Gastroesophageal sphincter (tissue), 4 donors: ENCODE measurements at regions not wholly inside any gene's neighbourhood (a gene's known extent, or its start where the extent isn't known, plus 50 kb on each side); places are given as distances from the start of the nearest gene placed in this dataset.
"Not testable (repeated sequence)": the region's sequence is repeated elsewhere in the genome, so short reads cannot be mapped to it uniquely, and the experiment has no call there.

Experiments used
- ATAC-seq: fragments of 150-250 bp; one replicate; pipeline ENCODE4 v1.9.1; 2016; ENCODE audit warnings: mild to moderate bottlenecking, moderate library complexity
- H3K27ac ChIP-seq, 4 donors: fragments of 200-600 bp; sonication (generic) in 3 of 4; 1 replicate in 3 of 4; 2 replicates in 1 of 4; pipeline ENCODE4 v1.5.1; 2016 to 2019
- H3K27me3 ChIP-seq: fragments of 200-600 bp; sonication (generic); one replicate; pipeline ENCODE4 v1.5.1; 2019
- H3K36me3 ChIP-seq, 2 donors: fragments of 200-600 bp; sonication (generic); one replicate each; pipeline ENCODE4 v1.5.1; 2019; ENCODE audit warnings: control low read depth in 1 of 2
- H3K4me1 ChIP-seq, 3 donors: fragments of 200-600 bp; sonication (generic); 1 replicate in 2 of 3; 2 replicates in 1 of 3; pipeline ENCODE4 v1.5.1; 2016 to 2019; ENCODE audit warnings: control low read depth in 2 of 3
- H3K4me3 ChIP-seq, 2 donors: fragments of 200-600 bp; sonication (generic); one replicate each; pipeline ENCODE4 v1.5.1; 2019; ENCODE audit warnings: mild to moderate bottlenecking in 1 of 2, moderate library complexity in 1 of 2
- H3K9me3 ChIP-seq, 3 donors: fragments of 200-600 bp; sonication (generic); one replicate each; pipeline ENCODE4 v1.5.1; 2017 to 2019; ENCODE audit warnings: control low read depth in 2 of 3
- CTCF ChIP-seq, 4 experiments: fragments of 200-600 bp in 2 of 4; fragments of 450-650 bp in 2 of 4; sonication (generic) in 1 of 4; IDR thresholded peaks; one replicate each; pipeline ENCODE4 v1.5.1; 2017 to 2019; ENCODE audit warnings: antibody characterized with exemption in 4 of 4, mild to moderate bottlenecking in 2 of 4, moderate library complexity in 2 of 4
- EP300 ChIP-seq: sonication (generic); formaldehyde crosslinking; IDR thresholded peaks from one replicate; pipeline ENCODE4 v1.6.1; 2017; ENCODE audit warnings: antibody characterized with exemption, mild to moderate bottlenecking
- POLR2A ChIP-seq, 2 donors: fragments of 450-650 bp; IDR thresholded peaks; one replicate each; pipeline ENCODE4 v1.6.1; 2017; ENCODE audit warnings: antibody characterized with exemption in 2 of 2, mild to moderate bottlenecking in 2 of 2, moderate library complexity in 1 of 2
- POLR2AphosphoS5 ChIP-seq: sonication (generic); formaldehyde crosslinking; IDR thresholded peaks from one replicate; pipeline ENCODE4 v1.6.1; 2017; ENCODE audit warnings: antibody characterized with exemption
- WGBS, 2 donors: methylation state at CpG; one replicate each; pipeline ENCODE4 v1.1.5; 2018; ENCODE audit warnings: low coverage in 1 of 2; 5-methylcytosine and 5-hydroxymethylcytosine counted together

DNA sequence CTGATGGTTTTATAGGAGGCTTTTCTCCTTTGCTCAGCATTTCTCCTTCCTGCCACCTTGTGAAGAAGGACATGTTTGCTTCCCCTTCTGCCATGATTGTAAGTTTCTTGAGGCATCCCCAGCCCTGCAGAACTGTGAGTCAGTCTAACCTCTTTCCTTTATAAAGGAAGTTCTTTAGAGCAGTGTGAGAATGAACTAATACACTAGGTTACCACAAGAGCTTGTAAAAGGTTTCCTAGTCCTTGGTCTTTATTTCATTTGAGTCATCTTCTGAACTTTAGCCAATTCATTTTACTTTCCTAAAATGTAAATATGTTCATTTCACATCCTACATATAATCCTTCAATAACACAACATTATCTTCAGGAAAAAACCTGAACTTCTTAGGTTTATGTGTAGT is 365.3 kb downstream of the HHIPL2 start:
- no peaks in the 10 kb centered on the region for H3K27me3 ChIP-seq
- TF ChIP-seq EP300 = no peak
- no peak for TF ChIP-seq CTCF (IDR thresholded peaks at IDR 0.05)
- TF ChIP-seq POLR2AphosphoS5 = no peak
- no peak for TF ChIP-seq POLR2A (IDR thresholded peaks at IDR 0.05)
- H3K4me1 ChIP-seq = no peaks in the 10 kb centered on the region
- H3K36me3 ChIP-seq = no peaks in the 10 kb centered on the region
- H3K9me3 ChIP-seq = no peaks in the 10 kb centered on the region
- H3K27ac ChIP-seq = no peak overlapping the region
- ATAC-seq = no peak
- no peak overlapping the region for H3K4me3 ChIP-seq

- TF ChIP-seq POLR2AphosphoS5 (no peak), CTCF (IDR thresholded peaks at IDR 0.05) (no peak), EP300 (no peak), POLR2A (IDR thresholded peaks at IDR 0.05) (no peak)
- Histone ChIP-seq H3K27me3 (no peaks in the 10 kb centered on the region), H3K36me3 (no peaks in the 10 kb centered on the region), H3K4me3 (no peak overlapping the region), H3K4me1 (no peaks in the 10 kb centered on the region), H3K27ac (no peak overlapping the region), H3K9me3 (peaks cover 0 to 8% (median 0%) of the 10 kb centered on the region in 3 donors)
- no peak for ATAC-seq
- 47 to 75% methylated on average over 1 of the region's 1 CpG for WGBS, 2 donors
These were observed 366.7 kb downstream of the HHIPL2 start for GRCh38 chr1:222181191-222181590.

DNA sequence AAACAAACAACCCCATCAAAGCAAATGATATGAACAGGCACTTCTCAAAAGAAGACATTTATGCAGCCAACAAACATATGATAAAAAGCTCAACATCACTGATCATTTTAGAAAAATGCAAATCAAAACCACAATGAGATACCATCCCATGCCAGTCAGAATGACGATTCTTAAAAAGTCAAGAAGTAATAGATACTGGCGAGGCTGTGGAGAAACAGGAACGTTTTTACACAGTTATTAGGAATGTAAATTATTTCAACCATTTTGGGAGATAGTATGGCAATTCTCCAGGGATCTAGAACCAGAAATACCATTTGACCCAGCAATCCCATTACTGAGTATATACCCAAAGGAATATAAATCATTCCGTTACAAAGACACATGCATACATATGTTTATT is 370.4 kb downstream of the HHIPL2 start:
- H3K4me3 ChIP-seq, ATAC-seq, H3K27ac ChIP-seq, H3K36me3 ChIP-seq, H3K27me3 ChIP-seq, H3K4me1 ChIP-seq: not testable (repeated sequence)
- H3K9me3 ChIP-seq = peaks cover 0 to 11% (median 0%) of the 10 kb centered on the region in 3 donors
- 79 to 82% methylated on average over 4 of the region's 4 CpGs for WGBS, 2 donors

DNA sequence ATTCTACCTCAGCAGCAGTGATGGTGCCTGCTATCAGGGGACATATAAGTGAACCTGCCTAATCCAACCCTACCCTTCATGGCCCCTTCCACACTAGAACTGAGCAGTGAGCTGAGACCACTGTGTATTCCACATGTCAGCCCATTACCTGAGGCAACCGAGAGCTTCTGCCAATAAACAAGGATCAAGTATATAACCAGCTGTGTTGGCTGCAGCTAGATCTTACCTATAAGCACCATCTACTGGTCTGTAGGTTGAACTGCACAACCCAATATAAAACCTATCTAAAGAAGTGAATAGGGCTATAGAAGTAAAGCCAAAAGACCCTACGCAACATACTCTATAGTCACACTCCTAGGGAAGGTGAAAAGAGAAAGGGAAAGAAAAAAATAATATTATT is 376.9 kb downstream of the HHIPL2 start:
- Histone ChIP-seq H3K4me3 (no peak overlapping the region), H3K4me1 (no peaks in the 10 kb centered on the region), H3K36me3 (no peaks in the 10 kb centered on the region), H3K27ac (no peak overlapping the region), H3K9me3 (peaks cover 0 to 28% (median 0%) of the 10 kb centered on the region in 3 donors), H3K27me3 (no peaks in the 10 kb centered on the region)
- 50 to 100% methylated on average over 1 to 2 of the region's 2 CpGs for WGBS, 2 donors
- TF ChIP-seq POLR2A (IDR thresholded peaks at IDR 0.05) = no peak
- TF ChIP-seq CTCF (IDR thresholded peaks at IDR 0.05) = peak in 3 of 4 experiments; percentile 18 to 48 (median 29)
- ATAC-seq = no peak

DNA sequence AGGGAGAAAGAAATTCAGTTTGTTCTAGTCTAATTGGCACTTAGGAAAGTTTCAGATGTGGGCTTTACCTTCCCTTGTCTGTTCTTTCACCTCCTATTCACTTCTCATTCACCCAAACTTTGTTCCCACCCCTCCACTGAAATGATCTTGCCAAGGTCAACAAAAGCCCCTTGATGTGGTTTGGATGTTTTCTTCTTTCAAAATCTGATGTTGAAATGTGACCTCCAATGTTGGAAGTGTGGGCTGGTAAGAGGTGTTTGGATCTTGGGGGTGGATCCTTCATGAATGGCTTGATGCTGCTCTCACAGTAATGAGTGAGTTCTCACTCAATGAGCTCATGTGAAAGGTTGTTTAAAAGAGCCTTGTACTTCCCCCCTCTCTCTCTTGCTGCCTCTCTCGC is 379.3 kb downstream of the HHIPL2 start:
- Histone ChIP-seq H3K36me3 (no peaks in the 10 kb centered on the region), H3K4me3 (no peak overlapping the region), H3K27ac (no peak overlapping the region), H3K9me3 (peaks cover 0 to 28% (median 0%) of the 10 kb centered on the region in 3 donors), H3K4me1 (no peaks in the 10 kb centered on the region), H3K27me3 (no peaks in the 10 kb centered on the region)
- ATAC-seq = no peak
- TF ChIP-seq CTCF (IDR thresholded peaks at IDR 0.05) (no peak), POLR2AphosphoS5 (no peak), POLR2A (IDR thresholded peaks at IDR 0.05) (no peak), EP300 (no peak)
- 75 to 100% methylated on average over 1 of the region's 1 CpG for WGBS, 2 donors

- H3K27ac ChIP-seq = no peak overlapping the region
- ATAC-seq = no peak
- H3K9me3 ChIP-seq = peaks cover 0 to 28% (median 0%) of the 10 kb centered on the region in 3 donors
- no peaks in the 10 kb centered on the region for H3K36me3 ChIP-seq
- TF ChIP-seq POLR2AphosphoS5 (no peak), CTCF (IDR thresholded peaks at IDR 0.05) (no peak), POLR2A (IDR thresholded peaks at IDR 0.05) (no peak), EP300 (no peak)
- WGBS, 2 donors = 68 to 90% methylated on average over 1 of the region's 1 CpG
- no peak overlapping the region for H3K4me3 ChIP-seq
- H3K4me1 ChIP-seq = no peaks in the 10 kb centered on the region
- no peaks in the 10 kb centered on the region for H3K27me3 ChIP-seq
These were observed 380.0 kb downstream of the HHIPL2 start for GRCh38 chr1:222167896-222168295.
